Fibroblast of the conjunctiva (primary cell): ENCODE measurements at regions not wholly inside any gene's neighbourhood (a gene's known extent, or its start where the extent isn't known, plus 50 kb on each side); places are given as distances from the start of the nearest gene placed in this dataset.

ENCODE experiments used
- DNase-seq: peaks from one replicate; pipeline ENCODE4 v3.0.0-alpha.2; 2010; ENCODE audit warnings: low read depth

- DNase-seq = no peak
Measured at GRCh38 chr2:103810875-103811274, 1043.0 kb upstream of the POU3F3 start.

GRCh38 chr2:103814016-103814415, 1039.9 kb upstream of the POU3F3 start:
- no peak for DNase-seq

- no peak for DNase-seq
Measured at GRCh38 chr2:103815731-103816130, 1038.2 kb upstream of the POU3F3 start.

- no peak for DNase-seq
Measured at GRCh38 chr2:103817746-103818145, 1036.2 kb upstream of the POU3F3 start.

- no peak for DNase-seq
Measured at GRCh38 chr2:103818176-103818575, 1035.7 kb upstream of the POU3F3 start.

GRCh38 chr2:103819599-103819998, 1034.3 kb upstream of the POU3F3 start:
- DNase-seq = no peak

GRCh38 chr2:103823847-103824246, 1030.1 kb upstream of the POU3F3 start:
- DNase-seq = no peak

- no peak for DNase-seq
Measured at GRCh38 chr2:103847276-103847675, 1006.6 kb upstream of the POU3F3 start.

- no peak for DNase-seq
Measured at GRCh38 chr2:103859238-103859637, 994.7 kb upstream of the POU3F3 start.

- no peak for DNase-seq
Measured at GRCh38 chr2:103860016-103860415, 993.9 kb upstream of the POU3F3 start.

GRCh38 chr2:103868396-103868795, 985.5 kb upstream of the POU3F3 start:
- no peak for DNase-seq

- DNase-seq = no peak
Measured at GRCh38 chr2:103873716-103874351, 980.1 kb upstream of the POU3F3 start.

GRCh38 chr2:103875131-103875530, 978.8 kb upstream of the POU3F3 start:
- no peak for DNase-seq

GRCh38 chr2:103875531-103875930, 978.4 kb upstream of the POU3F3 start:
- DNase-seq = no peak

- DNase-seq = no peak
Measured at GRCh38 chr2:103876611-103877010, 977.3 kb upstream of the POU3F3 start.

- DNase-seq = no peak
Measured at GRCh38 chr2:103879101-103879500, 974.8 kb upstream of the POU3F3 start.

- no peak for DNase-seq
Measured at GRCh38 chr2:103880081-103880834, 973.7 kb upstream of the POU3F3 start.

GRCh38 chr2:103887625-103888024, 966.3 kb upstream of the POU3F3 start:
- no peak for DNase-seq

- DNase-seq = no peak
Measured at GRCh38 chr2:103896182-103896581, 957.7 kb upstream of the POU3F3 start.

- no peak for DNase-seq
Measured at GRCh38 chr2:103898561-103898960, 955.4 kb upstream of the POU3F3 start.

- no peak for DNase-seq
Measured at GRCh38 chr2:103902347-103902746, 951.6 kb upstream of the POU3F3 start.

GRCh38 chr2:103921161-103921560, 932.8 kb upstream of the POU3F3 start:
- no peak for DNase-seq

GRCh38 chr2:103942199-103942598, 911.7 kb upstream of the POU3F3 start:
- DNase-seq = no peak

GRCh38 chr2:103945083-103945482, 908.8 kb upstream of the POU3F3 start:
- no peak for DNase-seq
